ENCODE measurements at regions not wholly inside any gene's neighbourhood (a gene's known extent, or its start where the extent isn't known, plus 50 kb on each side); places are given as distances from the start of the nearest gene placed in this dataset.

GRCh38 chr2:2826209-2826551 lies 495.1 kb upstream of the MYT1L start:
- TF ChIP-seq CTCF (IDR thresholded peaks at IDR 0.05) = no peak
- no peak for DNase-seq (ENCODE audit: low spot score)
- no peak for ATAC-seq (ENCODE audit: low FRiP score)

DNA sequence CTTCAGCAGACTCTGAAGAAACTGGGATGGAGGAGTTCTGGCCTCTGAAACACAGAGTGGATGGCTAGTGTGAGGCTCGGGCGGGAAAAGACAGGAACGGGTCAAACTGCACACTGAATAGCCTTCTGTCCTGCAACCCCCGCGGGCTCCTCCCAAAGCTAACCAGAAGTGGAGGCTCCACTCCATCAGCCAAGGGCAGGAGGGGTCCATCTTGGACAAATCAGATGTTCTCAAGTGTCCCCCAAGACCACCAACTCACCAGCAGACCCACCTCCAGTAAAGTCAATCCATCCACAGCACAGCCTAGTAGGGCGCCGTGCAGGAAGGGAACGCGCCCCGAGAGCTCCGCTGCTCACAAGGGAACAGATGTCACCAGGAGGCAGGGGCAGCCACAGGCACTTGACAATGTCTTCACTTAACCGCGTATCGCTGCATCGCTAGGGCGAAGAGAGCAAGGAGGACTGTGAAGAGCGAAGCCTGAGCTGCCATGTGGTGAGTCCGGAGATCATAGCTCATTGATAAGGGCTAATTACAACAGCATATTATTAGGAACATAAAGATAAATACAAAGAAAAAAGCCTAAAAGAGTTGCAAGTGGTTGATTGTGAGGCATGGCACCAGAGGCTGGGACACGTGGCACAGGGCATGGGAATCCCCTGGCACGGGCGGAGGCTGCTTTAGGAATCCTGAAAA lies 494.6 kb upstream of the MYT1L start:
- DNase-seq (ENCODE audit: low spot score) = no peak
- ATAC-seq (ENCODE audit: low FRiP score) = no peak
- TF ChIP-seq CTCF (IDR thresholded peaks at IDR 0.05) = no peak

DNA sequence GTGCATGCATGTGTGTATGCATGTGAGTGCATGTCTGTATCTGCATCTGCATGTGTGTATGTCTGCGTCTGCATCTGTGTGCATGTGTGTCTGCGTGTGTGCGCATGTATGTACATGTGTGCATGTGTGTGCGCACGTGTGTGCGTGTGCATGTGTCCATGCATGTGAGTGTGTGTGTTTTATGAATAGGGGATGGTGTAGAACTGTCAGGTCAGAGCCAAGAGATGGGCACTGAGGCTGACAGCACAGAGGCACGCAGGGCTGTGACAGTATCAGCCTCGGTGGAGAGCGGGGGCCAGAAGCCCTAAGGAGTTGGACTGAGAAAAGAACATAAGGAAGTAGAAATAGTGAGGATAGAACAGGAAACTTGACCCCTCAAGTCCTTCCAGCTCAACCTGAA lies 494.0 kb upstream of the MYT1L start:
- ATAC-seq (ENCODE audit: low FRiP score) (no peak), DNase-seq (ENCODE audit: low spot score) (no peak)

DNA sequence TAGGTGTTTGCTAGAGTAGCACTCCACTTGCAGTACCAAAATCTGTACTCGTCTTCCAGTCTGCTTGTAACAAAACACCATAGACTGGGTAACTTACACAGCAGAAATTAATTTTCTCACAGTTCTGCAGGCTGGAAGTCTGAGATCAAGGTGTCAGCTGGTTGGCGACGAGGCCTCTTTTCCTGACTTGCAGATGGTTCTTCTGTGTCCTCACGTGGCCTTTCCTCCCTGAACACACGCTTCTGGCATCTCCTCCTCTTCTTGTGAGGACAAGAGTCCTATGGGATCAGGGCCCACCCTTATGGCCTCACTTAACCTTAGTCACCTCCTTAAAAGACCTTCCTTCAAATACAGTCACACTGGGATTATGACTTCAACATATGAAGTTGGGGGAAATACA lies 493.5 kb upstream of the MYT1L start:
- DNase-seq (ENCODE audit: low spot score) (no peak), ATAC-seq (ENCODE audit: low FRiP score) (no peak)
- no peak for TF ChIP-seq CTCF (IDR thresholded peaks at IDR 0.05)

More for the DNA sequence above, 494.0 kb upstream of the MYT1L start:
- no peak for TF ChIP-seq CTCF (IDR thresholded peaks at IDR 0.05)

DNA sequence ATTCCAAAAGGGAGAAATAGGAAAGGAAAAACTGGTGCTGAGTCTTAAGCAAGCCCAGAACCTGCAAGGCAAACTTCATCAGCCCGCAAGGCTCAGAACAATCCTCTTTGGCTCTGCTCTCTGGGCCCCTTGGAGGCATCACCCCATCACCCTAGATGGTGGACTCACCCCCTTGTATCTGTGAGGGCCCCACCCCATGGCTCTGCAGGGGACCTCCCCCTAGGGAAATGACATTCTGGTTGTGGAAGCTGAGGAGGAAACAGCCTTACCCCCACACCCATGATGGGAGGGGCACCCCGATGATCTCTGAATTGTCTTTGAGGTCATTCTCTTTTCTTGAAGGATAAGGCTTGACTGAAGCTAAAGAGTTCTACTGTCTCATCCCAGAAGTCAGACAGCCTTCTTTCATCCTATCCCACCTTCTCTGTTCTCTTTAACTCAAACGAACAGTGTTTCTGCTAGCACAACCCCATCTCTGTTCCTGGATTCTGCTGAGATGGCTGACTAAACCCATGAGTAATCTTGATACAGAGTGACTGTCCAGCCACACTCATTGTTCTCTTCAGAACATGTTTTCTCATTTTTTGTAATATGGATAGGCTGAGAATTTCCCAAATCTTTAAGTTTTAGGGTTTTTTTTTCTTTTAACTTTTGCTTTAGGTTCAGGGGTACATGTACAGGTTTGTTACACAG lies 492.1 kb upstream of the MYT1L start:
- ATAC-seq (ENCODE audit: low FRiP score) = no peak
- no peak for TF ChIP-seq CTCF (IDR thresholded peaks at IDR 0.05)

GRCh38 chr2:2822143-2822542 lies 491.1 kb upstream of the MYT1L start:
- DNase-seq (ENCODE audit: low spot score) (no peak), ATAC-seq (ENCODE audit: low FRiP score) (no peak)
- TF ChIP-seq CTCF (IDR thresholded peaks at IDR 0.05) = no peak

More for the DNA sequence above, 492.1 kb upstream of the MYT1L start:
- no peak for DNase-seq (ENCODE audit: low spot score)

DNA sequence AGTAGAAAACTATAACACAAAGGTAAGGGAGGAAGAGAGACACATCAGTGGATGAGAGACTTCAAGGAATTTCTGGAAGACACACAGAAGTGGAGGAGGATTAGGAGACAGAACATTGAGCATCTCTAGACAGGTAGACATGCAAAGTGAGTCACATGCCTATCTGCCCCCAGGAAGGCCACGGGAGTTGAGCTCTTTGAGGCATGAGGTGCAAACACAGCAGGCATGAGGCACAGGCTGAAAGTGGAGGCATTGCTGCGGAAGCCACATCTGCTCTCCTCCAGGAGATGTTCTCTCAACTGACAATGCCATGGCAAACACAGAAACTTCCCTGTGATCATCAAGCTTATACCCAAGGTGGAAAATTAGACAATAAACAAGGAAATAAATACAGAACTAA lies 481.6 kb upstream of the MYT1L start:
- ATAC-seq (ENCODE audit: low FRiP score) (no peak), DNase-seq (ENCODE audit: low spot score) (no peak)

More for the DNA sequence above, 481.6 kb upstream of the MYT1L start:
- TF ChIP-seq CTCF (IDR thresholded peaks at IDR 0.05) = no peak
